Astrocyte of the spinal cord (primary cell): ENCODE measurements at regions not wholly inside any gene's neighbourhood (a gene's known extent, or its start where the extent isn't known, plus 50 kb on each side); places are given as distances from the start of the nearest gene placed in this dataset.

Source experiments
- DNase-seq: peaks from one replicate; pipeline ENCODE4 v3.0.0; 2011; ENCODE audit warnings: low read depth, low spot score
- H3K4me3 ChIP-seq: 2 replicates; pipeline ENCODE4 v1.5.1; 2011; ENCODE audit warnings: low read depth, mild to moderate bottlenecking, low read length, moderate library complexity
- CTCF ChIP-seq: IDR thresholded peaks from 2 replicates; pipeline ENCODE4 v1.5.1; 2012; ENCODE audit warnings: low read depth, mild to moderate bottlenecking, low read length, inconsistent platforms
- in situ Hi-C: cut with HindIII; loops from 2 replicates; pipeline ENCODE4 v1.10.0; 2017; ENCODE audit warnings: low sequenced_read_pairs

- in situ Hi-C loops = no loop called here
- peak overlapping the region; percentile 31 for H3K4me3 ChIP-seq
- no peak for DNase-seq
- no peak for TF ChIP-seq CTCF
Measured at GRCh38 chr7:25949736-25950487, 202.1 kb upstream of the NFE2L3 start.

- peak; percentile 46 for DNase-seq
- TF ChIP-seq CTCF = no peak
- peak overlapping the region; percentile 31 for H3K4me3 ChIP-seq
- in situ Hi-C loops = no loop called here
Measured at GRCh38 chr7:25950488-25951413, 201.2 kb upstream of the NFE2L3 start.

GRCh38 chr7:25951414-25952260 is 200.4 kb upstream of the NFE2L3 start:
- no peak for TF ChIP-seq CTCF
- DNase-seq = no peak
- in situ Hi-C loops = no loop called here
- peak overlapping the region; percentile 31 for H3K4me3 ChIP-seq

- in situ Hi-C loops = no loop called here
- DNase-seq = no peak
- TF ChIP-seq CTCF = no peak
- no peak overlapping the region for H3K4me3 ChIP-seq
Measured at GRCh38 chr7:25952261-25953057, 199.5 kb upstream of the NFE2L3 start.

GRCh38 chr7:25953859-25954258 is 198.1 kb upstream of the NFE2L3 start:
- in situ Hi-C loops = no loop called here
- no peak overlapping the region for H3K4me3 ChIP-seq
- no peak for DNase-seq
- no peak for TF ChIP-seq CTCF
